DMS153 treated with DMSO at 0.1 percent for 48 hours (cell line): ENCODE measurements at regions not wholly inside any gene's neighbourhood (a gene's known extent, or its start where the extent isn't known, plus 50 kb on each side); places are given as distances from the start of the nearest gene placed in this dataset.
"Not testable (repeated sequence)": the region's sequence is repeated elsewhere in the genome, so short reads cannot be mapped to it uniquely, and the experiment has no call there.

Experiments
- DNase-seq: peaks from one replicate; lab custom pipeline; 2025; ENCODE audit not compliant: unreplicated experiment; lab: John Stamatoyannopoulos, UW

DNA sequence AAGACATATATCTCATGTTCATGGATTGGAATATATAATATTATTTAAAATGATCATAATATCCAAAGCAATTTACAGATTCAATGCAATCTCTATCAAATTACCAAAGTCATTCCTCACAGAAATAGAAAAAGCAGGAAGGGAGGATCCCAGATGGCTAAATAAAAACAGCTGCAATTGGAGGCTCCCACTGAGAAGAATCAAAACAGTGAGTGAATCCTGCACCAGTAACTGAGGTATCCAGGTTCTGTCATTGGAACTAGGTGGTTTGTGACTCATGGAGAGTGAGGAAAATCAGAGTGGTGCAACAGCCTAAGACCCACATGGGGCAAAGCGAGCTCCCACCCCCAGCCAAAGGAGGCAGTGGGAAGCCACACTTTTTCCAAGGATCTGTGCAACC is 128.4 kb downstream of the MTERF1 start:
- DNase-seq, result no peak

DNA sequence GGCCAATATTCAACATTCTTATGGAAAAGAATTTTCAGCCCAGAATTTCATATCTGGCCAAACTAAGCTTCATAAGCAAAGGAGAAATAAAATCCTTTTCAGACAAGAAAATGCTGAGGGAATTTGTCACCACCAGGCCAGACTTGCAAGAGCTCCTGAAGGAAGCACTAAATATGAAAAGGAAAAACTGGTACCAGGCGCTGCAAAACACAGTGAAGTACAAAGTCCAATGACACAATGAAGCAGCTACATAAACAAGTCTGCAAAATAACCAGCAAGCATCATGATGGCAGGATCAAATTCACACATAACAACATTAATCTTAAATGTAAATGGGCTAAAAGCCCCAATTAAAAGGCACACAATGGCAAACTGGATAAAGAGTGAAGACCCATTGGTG is 126.2 kb downstream of the MTERF1 start:
- DNase-seq, result not testable (repeated sequence)

DNA sequence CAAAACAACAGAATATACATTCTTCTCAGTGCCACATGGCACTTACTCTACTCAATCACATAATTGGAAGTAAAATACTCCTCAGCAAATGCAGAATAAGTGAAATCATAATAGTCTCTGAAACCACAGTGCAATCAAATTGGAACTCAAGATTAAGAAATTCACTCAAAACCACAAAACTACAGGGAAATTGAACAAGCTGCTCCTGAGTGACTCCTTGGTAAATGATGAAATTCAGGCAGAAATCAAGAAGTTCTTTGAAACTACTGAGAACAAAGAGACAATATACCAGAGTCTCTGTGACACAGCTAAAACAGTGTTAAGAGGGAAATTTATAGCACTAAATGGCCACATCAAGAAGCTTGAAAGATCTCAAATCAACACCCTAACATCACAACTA is 125.4 kb downstream of the MTERF1 start:
- not testable (repeated sequence) for DNase-seq

DNA sequence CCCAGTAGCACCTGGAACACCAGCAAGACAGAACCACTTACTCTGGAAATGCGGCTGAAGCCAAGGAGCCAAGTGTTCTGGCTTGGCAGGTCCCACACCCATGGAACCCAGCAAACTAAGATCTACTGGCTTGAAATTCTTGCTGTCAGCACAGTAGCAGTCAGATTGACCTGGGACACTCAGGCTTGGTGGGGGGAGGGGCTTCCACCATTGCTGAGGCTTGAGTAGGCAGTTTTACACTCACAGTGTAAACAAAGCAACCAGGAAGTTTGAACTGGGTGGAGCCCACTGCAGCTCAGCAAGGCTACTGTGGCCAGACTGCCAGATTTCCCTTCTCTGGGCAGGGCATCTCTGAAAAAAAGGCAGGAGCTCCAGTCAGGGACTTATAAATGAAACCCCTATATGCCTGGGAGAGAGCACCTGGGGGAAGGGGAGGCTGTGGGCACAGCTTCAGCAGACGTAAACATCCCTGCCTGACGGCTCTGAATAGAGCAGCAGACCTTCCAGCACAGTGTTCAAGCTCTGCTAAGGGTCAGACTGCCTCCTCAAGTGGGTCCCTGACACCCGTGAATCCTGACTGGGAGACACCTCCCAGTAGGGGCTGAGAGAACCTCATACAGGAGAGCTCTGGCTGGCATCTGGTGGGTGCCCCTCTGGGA is 121.2 kb downstream of the MTERF1 start:
- DNase-seq, result no peak

DNA sequence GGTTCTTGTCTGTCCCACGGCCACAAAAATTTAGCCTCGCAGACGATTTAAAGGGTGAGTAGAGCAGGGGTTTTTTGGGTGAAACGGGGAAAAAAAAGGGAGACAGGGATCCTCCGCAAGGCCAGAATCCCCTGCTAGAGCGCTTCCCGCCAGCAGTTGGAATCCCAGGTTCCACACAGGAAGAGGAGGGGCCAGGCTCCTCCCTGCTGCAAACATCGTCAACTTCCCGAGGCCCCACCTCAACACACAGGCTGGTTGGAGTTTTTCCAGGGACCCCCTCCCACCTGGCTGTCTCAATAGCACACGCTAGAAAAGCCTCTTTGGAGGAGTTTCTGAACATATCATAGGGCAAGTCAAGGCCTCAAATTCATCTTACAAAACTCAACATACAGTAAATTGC is 112.7 kb downstream of the MTERF1 start:
- no peak for DNase-seq

DNA sequence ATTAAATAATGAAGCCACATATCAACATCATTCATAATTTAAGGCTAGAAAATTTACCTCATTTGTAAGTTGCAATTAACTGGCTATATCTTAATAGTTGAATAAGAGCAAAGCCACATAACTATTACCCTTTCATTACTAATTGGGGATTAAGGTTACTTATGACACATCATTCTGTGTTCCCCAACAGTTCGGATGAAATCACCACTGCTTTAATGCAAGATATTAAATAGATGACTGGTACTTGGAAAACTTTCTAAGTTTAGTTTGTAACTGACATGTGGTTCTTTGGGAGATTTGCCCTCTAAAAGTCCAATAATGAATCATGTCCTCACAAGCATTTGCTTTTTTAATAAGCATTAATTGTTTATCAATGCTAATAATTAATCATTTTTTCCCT is 109.1 kb downstream of the MTERF1 start:
- no peak for DNase-seq

DNA sequence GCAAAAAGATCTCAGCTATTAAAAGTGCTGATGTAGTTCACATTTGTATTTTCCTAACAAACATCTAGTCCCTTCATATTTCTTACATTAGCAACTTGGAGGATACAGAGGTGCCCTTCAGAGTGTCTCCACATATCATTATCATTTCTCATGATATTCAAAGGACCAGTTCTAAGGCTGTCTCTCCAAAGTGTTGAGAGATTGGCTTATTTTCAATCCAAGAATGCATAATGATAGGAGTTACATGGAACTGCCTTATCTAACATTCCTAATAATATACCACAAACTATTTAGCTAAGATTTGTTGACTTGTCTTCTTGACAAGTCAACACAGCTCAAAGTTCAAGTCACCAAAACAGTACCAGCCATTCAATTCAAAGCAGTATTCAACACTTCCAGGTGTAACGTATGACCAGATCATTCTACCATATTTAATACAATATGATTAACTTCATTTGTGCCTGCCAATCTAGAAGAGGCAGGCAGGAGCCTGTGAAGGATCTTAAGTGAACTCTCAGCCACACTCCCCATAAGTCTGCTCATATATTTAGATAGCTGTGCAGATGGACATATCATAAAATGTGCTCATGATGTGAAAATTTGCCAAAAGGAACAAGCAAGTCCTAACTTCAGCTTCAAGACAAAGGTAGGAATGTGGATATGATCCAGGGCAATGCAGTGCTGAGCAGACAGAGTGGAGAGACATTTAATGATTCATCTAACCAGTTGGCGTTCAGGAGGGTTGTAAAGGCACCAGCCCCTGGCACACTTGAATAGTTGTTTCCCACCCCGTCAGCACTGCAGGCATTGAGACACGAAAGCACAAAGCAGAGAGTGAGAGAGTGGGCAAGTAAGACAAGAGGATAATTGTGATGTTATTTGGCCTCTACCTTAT is 108.3 kb downstream of the MTERF1 start:
- no peak for DNase-seq

DNA sequence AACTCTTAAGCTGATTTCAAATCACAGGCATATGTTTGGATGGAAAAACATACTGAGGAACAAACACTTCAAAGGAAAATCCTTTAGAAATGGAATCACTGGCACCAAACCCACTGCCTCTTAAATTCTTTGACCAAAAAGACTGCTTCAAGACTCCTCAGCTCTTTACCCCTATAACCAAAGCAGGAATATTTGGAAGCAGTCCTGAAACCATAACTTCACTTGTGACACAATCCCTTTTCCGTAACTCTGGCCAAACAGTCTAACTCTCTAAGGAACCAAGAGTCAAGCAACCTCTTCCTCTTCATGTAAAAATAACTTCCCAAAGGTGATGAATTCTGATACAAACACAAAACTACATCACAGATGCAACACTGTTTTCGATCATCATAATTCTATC is 104.3 kb downstream of the MTERF1 start:
- no peak for DNase-seq

DNA sequence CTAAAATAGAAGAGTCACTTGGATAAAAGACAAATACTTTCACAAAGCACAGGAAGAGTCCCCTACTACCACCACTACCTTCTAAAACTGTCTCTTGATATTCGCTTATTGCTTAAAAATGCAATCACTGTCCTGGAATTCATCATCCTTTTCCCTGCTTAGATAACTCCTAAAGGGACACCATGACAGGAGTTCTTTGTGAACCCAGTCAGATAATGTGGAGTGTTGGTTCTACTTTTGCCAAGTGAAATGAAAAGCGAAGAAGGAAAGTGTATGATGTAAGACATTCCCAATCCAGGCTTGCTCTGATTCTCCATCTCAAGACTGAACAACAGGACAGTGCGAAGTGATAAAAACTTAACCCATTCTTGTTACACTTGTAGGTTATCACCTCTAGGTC is 103.0 kb downstream of the MTERF1 start:
- DNase-seq, result no peak

DNA sequence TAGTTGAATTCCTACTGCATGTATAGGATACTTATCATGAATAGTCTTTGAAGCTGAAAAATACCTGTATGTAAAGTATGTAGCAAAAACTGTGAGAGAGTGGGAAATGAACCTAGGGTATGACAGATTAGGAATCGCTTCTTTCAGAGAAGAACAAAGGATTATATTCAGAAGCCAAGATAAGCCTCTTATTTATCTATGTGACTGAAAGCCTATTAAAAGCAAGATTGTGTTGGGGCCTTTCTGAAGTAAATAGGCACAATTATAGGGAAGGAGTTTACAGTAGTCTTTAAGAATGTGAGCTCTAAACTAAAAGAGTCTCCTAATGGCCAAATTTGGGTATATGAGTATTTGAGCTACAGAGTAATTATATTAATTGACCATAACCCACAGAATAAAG is 102.1 kb downstream of the MTERF1 start:
- no peak for DNase-seq

DNA sequence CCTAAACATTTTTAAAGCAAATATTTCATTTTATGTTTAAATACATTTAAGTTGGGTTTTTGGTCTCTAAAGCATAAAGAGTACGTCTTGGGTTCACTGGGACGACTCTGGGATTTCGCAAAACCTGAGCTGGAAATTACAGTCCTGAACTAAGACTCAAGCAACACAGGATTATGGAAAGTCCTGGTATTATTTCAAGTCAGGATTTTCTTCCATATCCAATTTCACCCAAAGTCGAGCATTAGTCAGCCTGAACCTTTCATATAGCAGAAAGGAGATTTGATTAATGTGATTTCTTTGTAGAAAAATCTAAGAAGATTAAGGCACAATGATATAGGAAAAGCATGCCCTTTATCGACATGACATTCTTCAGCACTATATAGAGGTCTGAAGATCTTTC is 100.0 kb downstream of the MTERF1 start:
- no peak for DNase-seq

DNA sequence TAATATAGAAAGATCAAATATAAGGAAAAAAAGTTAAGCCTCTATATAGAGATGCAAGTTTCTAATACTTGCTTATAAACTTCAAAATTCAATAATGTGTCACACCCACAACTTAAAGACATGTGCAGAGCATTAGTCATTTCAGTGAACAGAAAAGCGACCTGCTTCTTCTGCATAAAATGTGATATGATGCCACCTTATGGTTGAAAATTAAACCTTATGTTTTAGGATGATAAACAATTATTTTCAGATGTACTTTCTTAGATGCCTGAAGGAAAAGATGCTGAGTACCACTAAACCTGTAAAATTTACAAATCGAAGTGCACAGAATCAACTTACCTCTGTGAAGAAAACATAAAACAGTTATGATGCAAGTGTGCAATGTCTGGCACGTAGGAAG is 96.0 kb downstream of the MTERF1 start:
- peak; percentile 54 for DNase-seq

DNA sequence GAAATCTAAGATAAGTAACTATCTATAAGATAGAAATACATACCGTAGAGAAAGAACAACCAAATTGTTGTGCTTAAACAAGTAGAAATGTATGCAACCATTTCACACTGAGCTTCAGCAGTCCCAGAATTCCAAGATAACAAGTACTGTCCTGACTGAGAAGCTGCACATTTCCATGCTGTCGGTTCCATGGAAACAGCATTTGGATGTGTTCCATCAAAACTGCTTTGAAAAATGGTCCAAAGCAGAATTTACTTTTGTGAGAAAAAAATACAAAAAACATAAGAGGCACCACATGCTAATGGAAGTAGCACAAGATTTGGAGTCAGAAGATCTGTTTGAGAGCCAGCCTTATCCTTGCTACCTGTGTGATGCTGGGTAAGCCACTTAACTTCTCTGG is 92.6 kb downstream of the MTERF1 start:
- DNase-seq, result no peak

DNA sequence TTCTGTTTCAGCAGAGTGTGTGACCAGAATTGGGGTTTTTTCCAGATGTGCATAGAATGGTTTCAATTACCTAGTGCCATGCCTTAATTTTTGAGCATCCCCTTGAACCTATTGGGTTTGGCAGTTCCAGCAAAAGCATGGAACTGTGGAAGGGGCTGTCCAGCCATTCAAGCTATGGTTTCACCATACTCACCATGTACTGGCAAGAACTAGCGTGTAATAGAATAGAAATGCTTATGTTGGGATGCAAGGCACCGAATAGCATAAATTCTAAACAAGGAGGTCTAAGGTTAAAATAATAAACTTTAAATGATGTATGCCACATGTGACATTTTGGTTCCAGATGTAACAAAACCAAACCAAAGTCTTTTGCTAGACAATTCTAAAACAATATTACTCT is 91.4 kb downstream of the MTERF1 start:
- no peak for DNase-seq

DNA sequence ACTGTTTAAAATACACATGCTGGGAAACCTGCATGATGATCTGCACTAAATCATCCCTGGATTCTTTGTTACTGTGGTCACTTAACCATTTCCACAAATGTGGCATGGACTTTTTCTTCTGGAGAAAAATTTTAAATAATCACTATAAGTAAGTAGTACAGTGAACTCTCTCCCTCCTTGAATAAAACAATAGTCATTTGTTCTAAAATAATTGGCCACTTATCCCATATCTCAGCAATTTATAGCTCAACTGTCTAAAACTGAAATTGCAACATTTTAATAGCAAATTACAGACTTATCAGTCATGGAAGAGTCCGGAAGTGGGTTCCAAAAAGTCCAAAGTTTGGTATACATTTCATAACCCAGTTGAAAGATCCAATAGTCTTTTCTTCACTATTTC is 90.9 kb downstream of the MTERF1 start:
- no peak for DNase-seq

DNA sequence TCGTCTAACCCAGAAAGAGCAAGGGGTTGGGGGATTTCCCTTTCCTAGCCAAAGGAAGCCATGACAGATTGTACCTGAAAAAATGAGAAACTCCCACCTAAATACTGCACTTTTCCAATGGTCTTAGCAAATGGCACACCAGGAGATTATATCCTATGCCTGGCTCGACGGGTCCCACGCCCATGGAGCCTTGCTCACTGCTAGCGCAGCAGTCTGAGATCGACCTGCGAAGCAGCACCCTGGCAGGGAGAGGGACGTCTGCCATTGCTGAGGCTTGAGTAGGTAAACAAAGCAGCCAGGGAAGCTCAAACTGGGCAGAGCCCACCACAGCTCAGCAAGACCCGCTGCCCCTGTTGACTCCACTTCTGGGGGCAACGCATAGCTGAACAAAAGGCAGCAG is 89.9 kb downstream of the MTERF1 start:
- not testable (repeated sequence) for DNase-seq

DNA sequence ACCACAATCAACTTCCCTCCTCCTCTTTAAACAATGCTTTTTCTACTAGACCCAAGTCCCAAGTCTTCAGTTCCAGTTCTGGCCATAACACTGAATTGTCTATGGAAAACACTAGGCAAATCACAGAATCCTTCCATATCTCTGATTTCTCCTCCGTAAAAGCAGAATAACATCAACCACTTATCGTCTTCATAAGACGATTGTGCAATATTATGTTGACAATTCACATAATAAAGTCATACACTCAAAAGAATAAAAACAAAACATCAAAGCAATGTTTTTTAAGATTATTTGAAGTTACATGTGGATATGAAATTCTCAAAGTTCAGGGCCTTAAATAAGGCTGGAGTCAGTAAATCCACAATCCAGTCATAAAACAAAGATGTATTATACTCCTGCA is 84.4 kb downstream of the MTERF1 start:
- DNase-seq, result no peak

DNA sequence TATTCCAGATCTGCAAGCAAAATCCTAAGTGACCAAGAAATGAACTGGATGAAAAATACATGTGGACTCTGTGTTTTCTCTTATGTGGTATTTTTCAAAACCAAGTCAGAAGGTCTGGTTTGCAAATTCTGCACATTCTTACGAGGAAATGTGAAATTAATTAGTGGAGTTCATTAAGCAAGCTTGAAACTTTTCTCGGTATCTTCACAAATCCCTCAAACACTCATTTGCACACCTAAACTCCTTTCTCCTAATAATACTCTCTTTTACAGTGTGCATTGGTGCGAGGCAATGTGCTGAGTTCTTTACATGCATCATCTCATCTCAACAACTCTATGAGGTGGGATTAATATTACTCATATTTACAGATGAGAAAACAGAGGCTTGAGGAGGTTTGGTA is 82.1 kb downstream of the MTERF1 start:
- no peak for DNase-seq

DNA sequence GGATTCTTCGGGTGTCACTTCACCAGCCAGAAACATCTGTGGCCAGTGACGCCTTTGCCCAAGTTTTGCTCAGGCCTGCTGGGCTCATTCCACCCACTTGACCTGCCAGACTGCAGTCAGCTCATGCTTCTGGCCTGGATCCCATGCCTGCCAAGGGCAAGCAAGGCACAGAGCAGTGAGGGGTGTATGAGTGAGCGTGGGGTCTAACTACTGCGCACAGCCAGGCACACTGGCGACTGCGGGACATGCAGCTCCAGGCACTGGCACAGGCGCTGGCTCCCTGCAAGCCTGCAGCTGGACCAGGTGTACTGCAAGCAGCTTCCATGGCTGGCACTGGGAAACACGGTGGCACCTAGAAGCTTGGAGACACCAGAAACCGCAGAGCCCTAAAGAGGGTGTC is 80.1 kb downstream of the MTERF1 start:
- DNase-seq, result no peak

DNA sequence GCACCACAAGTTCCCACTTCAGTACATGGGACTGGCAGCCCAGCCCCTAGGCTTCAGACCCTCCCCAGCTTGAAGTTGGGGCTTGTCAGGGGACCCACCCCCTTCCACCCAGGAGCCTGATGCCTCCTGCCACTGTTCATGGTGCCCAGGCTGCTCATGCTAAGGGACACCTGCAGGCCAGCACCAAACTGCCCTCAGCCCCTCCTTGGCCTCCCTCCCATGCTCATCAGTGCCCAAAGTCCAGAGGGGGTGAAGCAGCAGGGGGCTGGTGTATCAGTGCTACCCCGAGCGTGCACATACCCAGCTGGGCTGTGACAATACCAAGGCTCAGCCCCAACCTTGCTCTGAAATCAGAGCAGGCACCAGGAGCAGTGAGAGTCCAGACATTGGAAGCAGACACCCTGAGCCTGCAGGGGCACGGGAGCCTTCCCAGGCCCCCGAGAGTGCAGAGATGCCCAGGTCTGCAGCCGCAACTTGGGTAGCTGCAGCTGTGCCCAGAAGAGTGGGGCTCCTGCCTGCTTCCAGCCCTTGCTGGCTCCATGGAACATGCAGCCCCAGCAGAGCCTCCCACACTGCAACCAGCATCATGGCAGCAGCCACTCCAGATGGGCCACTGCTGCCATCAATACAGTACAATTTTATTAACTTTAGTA is 79.0 kb downstream of the MTERF1 start:
- no peak for DNase-seq

DNA sequence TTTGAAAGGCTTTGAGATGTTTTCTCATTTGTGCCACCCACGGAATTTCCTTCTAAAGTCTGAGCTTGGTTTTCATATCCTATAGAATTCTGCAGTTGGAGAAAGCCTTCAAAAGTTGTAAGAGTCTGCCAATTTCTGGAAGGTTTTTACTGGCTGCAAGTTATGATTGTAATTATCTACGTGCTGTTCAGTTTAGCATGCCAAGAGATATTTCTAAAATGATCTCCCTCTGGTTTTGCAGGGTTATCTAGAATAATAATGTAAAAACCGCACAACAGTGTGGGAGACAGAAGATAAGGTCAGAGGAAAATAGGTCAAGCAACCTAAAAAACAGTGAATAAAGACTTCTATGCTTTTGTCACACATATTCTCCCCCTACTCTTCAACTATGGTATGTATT is 69.3 kb downstream of the MTERF1 start:
- no peak for DNase-seq

DNA sequence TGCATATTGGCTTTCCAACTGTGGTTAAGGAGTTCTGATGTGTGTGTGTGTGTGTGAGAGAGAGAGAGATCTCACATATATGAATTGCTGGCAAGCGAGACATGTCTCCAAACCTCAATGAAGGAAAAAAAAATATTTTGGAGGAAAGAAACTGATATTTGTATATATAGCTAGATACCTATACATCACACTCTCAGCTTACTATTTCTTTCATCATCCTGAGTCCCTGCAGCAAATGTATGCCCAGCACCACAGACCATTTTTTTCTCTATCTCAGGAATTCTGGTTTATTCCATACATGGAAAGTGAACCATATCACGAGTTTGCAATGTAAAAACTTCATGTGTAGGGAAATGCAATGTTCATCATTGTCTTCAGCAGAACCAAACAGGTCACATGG is 68.9 kb downstream of the MTERF1 start:
- DNase-seq, result no peak
